H1 (cell line): ENCODE measurements at regions not wholly inside any gene's neighbourhood (a gene's known extent, or its start where the extent isn't known, plus 50 kb on each side); places are given as distances from the start of the nearest gene placed in this dataset.

Experiments
- CBX8 ChIP-seq: fragments of 300-800, 300-1000 bp; sonication (generic); IDR thresholded peaks from 2 replicates; pipeline ENCODE4 v1.7.1; 2016; ENCODE audit warnings: low read depth, low read length, borderline replicate concordance
- EGR1 ChIP-seq: IDR thresholded peaks from 2 replicates; pipeline ENCODE4 v1.6.1; 2011; ENCODE audit warnings: low read depth, low read length, borderline replicate concordance
- HDAC2 ChIP-seq, 2 experiments: fragments of 300-600 bp in 1 of 2; sonication (generic) in 1 of 2; IDR thresholded peaks; 2 replicates each; pipeline ENCODE4 v1.6.1; 2011 to 2012; ENCODE audit warnings: low read depth in 2 of 2, low read length in 2 of 2, mild to moderate bottlenecking in 2 of 2, moderate library complexity in 2 of 2, borderline replicate concordance in 1 of 2, inconsistent platforms in 1 of 2
- RAD21 ChIP-seq, 2 experiments: IDR thresholded peaks in 1 of 2; conservative IDR thresholded peaks in 1 of 2; 2 replicates each; pipeline ENCODE4 v1.6.1; 2011; ENCODE audit warnings: low read depth in 2 of 2, low read length in 2 of 2, improper control_type of control experiment in 1 of 2, inconsistent platforms in 1 of 2, mild to moderate bottlenecking in 1 of 2, moderate library complexity in 1 of 2
- RFX5 ChIP-seq: IDR thresholded peaks from 2 replicates; pipeline ENCODE4 v1.6.1; 2011; ENCODE audit warnings: low read depth, low read length, improper control_type of control experiment, borderline replicate concordance
- TF ChIP-seq, protein P1 (sequence below): fragments of 300-600 bp; sonication (generic); IDR thresholded peaks from 2 replicates; pipeline ENCODE4 v1.7.1; 2012; ENCODE audit warnings: low read length, moderate library complexity, mild to moderate bottlenecking, inconsistent platforms; ENCODE audit not compliant: insufficient replicate concordance

DNA sequence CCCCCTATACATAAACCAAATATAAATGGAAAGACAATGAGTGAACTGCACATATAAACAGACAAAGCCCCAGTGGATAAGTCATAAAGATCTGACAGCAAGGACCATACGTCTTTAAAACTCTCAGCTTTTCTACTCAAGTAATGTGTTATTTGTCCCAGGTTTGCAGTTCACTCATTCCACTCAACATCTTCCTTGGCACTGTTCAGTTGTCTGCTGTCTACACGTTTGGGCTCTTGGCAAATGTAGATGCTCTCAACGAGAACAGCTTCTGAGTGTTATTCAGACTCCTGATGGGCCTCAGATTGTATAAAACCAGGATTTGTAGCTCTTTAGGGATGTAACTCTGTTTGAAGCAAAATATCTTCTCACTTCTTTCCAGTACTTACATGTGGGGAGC is 198.2 kb upstream of the SEMA6A start (continued):
- TF ChIP-seq, protein P1, sequence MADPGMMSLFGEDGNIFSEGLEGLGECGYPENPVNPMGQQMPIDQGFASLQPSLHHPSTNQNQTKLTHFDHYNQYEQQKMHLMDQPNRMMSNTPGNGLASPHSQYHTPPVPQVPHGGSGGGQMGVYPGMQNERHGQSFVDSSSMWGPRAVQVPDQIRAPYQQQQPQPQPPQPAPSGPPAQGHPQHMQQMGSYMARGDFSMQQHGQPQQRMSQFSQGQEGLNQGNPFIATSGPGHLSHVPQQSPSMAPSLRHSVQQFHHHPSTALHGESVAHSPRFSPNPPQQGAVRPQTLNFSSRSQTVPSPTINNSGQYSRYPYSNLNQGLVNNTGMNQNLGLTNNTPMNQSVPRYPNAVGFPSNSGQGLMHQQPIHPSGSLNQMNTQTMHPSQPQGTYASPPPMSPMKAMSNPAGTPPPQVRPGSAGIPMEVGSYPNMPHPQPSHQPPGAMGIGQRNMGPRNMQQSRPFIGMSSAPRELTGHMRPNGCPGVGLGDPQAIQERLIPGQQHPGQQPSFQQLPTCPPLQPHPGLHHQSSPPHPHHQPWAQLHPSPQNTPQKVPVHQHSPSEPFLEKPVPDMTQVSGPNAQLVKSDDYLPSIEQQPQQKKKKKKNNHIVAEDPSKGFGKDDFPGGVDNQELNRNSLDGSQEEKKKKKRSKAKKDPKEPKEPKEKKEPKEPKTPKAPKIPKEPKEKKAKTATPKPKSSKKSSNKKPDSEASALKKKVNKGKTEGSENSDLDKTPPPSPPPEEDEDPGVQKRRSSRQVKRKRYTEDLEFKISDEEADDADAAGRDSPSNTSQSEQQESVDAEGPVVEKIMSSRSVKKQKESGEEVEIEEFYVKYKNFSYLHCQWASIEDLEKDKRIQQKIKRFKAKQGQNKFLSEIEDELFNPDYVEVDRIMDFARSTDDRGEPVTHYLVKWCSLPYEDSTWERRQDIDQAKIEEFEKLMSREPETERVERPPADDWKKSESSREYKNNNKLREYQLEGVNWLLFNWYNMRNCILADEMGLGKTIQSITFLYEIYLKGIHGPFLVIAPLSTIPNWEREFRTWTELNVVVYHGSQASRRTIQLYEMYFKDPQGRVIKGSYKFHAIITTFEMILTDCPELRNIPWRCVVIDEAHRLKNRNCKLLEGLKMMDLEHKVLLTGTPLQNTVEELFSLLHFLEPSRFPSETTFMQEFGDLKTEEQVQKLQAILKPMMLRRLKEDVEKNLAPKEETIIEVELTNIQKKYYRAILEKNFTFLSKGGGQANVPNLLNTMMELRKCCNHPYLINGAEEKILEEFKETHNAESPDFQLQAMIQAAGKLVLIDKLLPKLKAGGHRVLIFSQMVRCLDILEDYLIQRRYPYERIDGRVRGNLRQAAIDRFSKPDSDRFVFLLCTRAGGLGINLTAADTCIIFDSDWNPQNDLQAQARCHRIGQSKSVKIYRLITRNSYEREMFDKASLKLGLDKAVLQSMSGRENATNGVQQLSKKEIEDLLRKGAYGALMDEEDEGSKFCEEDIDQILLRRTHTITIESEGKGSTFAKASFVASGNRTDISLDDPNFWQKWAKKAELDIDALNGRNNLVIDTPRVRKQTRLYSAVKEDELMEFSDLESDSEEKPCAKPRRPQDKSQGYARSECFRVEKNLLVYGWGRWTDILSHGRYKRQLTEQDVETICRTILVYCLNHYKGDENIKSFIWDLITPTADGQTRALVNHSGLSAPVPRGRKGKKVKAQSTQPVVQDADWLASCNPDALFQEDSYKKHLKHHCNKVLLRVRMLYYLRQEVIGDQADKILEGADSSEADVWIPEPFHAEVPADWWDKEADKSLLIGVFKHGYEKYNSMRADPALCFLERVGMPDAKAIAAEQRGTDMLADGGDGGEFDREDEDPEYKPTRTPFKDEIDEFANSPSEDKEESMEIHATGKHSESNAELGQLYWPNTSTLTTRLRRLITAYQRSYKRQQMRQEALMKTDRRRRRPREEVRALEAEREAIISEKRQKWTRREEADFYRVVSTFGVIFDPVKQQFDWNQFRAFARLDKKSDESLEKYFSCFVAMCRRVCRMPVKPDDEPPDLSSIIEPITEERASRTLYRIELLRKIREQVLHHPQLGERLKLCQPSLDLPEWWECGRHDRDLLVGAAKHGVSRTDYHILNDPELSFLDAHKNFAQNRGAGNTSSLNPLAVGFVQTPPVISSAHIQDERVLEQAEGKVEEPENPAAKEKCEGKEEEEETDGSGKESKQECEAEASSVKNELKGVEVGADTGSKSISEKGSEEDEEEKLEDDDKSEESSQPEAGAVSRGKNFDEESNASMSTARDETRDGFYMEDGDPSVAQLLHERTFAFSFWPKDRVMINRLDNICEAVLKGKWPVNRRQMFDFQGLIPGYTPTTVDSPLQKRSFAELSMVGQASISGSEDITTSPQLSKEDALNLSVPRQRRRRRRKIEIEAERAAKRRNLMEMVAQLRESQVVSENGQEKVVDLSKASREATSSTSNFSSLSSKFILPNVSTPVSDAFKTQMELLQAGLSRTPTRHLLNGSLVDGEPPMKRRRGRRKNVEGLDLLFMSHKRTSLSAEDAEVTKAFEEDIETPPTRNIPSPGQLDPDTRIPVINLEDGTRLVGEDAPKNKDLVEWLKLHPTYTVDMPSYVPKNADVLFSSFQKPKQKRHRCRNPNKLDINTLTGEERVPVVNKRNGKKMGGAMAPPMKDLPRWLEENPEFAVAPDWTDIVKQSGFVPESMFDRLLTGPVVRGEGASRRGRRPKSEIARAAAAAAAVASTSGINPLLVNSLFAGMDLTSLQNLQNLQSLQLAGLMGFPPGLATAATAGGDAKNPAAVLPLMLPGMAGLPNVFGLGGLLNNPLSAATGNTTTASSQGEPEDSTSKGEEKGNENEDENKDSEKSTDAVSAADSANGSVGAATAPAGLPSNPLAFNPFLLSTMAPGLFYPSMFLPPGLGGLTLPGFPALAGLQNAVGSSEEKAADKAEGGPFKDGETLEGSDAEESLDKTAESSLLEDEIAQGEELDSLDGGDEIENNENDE = no peak
- no peak for TF ChIP-seq RAD21 (IDR thresholded peaks at IDR 0.05 in 1 of 2, conservative IDR thresholded peaks at IDR 0.05 in 1 of 2; ENCODE audit: low read depth in 2 of 2, low read length in 2 of 2)
- TF ChIP-seq CBX8 = no peak
- TF ChIP-seq HDAC2 (IDR thresholded peaks at IDR 0.05; ENCODE audit: borderline replicate concordance in 1 of 2, low read depth in 2 of 2, low read length in 2 of 2) = no peak
- TF ChIP-seq EGR1 = no peak
- TF ChIP-seq RFX5 = no peak
